Lower leg skin (tissue), 4 donors: ENCODE measurements at regions not wholly inside any gene's neighbourhood (a gene's known extent, or its start where the extent isn't known, plus 50 kb on each side); places are given as distances from the start of the nearest gene placed in this dataset.

Source experiments
- DNase-seq, 2 donors: peaks; one replicate each; pipeline ENCODE4 v3.0.0-alpha.2; 2019; ENCODE audit warnings: low spot score in 2 of 2
- H3K4me3 ChIP-seq: fragments of 200-600 bp; sonication (generic); 2 replicates; pipeline ENCODE4 v1.5.1; 2017; ENCODE audit warnings: mild to moderate bottlenecking, low read depth; ENCODE audit not compliant: poor library complexity, severe bottlenecking
- POLR2A ChIP-seq, 2 donors: fragments of 450-650 bp; IDR thresholded peaks; one replicate each; pipeline ENCODE4 v1.6.1; 2016 to 2017; ENCODE audit warnings: antibody characterized with exemption in 2 of 2, mild to moderate bottlenecking in 1 of 2, moderate library complexity in 1 of 2
- WGBS, 2 donors: methylation state at CpG; one replicate each; pipeline ENCODE4 v1.1.5; 2018; 5-methylcytosine and 5-hydroxymethylcytosine counted together
- intact Hi-C: fragments of 100-400 bp; cut with DNase I; formaldehyde crosslinking; loops from one replicate; pipeline ENCODE4 v1.15.0; 2023; ENCODE audit warnings: low total_unique reads
- TF ChIP-seq, protein P1 (sequence below), 3 donors: fragments of 450-650 bp; IDR thresholded peaks; one replicate each; pipeline ENCODE4 v1.5.1; 2016; ENCODE audit warnings: antibody characterized with exemption in 3 of 3, mild to moderate bottlenecking in 3 of 3, moderate library complexity in 2 of 3

DNA sequence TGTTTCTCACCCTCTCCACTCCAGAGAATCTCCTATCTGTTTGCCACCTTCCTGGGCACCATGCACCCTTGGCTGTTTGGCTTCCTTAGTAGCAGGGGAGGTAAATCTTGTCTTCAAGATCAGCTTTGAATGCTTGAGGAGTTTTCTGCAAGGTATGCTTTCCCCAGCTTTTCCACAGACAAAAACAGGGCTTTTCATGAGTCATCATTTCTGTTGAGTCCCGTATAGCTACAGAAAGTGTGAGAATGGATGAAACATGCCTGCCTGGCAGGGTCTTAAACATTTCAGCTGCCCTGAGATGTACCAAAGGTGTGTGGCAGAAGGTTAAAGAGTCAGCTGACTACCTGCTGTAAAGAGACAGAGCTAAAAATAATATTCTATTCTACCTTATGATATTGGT is 875.2 kb upstream of the EEF2KMT start:
- TF ChIP-seq, protein P1, sequence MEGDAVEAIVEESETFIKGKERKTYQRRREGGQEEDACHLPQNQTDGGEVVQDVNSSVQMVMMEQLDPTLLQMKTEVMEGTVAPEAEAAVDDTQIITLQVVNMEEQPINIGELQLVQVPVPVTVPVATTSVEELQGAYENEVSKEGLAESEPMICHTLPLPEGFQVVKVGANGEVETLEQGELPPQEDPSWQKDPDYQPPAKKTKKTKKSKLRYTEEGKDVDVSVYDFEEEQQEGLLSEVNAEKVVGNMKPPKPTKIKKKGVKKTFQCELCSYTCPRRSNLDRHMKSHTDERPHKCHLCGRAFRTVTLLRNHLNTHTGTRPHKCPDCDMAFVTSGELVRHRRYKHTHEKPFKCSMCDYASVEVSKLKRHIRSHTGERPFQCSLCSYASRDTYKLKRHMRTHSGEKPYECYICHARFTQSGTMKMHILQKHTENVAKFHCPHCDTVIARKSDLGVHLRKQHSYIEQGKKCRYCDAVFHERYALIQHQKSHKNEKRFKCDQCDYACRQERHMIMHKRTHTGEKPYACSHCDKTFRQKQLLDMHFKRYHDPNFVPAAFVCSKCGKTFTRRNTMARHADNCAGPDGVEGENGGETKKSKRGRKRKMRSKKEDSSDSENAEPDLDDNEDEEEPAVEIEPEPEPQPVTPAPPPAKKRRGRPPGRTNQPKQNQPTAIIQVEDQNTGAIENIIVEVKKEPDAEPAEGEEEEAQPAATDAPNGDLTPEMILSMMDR (IDR thresholded peaks at IDR 0.05) = no peak
- TF ChIP-seq POLR2A (IDR thresholded peaks at IDR 0.05) = no peak
- H3K4me3 ChIP-seq = no peak overlapping the region
- intact Hi-C loops = no loop called here
- 52 to 64% methylated on average over 1 of the region's 1 CpG for WGBS, 2 donors
- no peak for DNase-seq

DNA sequence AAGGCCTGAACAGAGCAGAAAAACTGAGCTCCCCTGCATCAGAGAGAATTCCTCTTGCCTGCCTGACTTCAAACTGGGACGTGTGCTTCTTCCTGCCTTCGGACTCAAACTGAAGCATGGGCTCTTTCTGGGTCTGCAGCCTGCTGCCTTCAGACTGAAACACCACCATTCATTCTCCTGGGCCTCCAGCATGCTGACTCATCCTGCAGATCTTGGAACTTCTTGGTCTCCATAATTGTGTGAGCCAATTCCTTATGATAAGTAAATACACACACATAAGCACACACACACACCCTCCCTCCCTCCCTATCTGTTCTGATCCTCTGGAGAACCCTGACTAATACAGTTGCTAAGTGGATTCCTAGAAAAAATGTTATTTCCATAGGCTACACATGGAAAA is 874.3 kb upstream of the EEF2KMT start:
- WGBS, 2 donors = 72 to 86% methylated on average over 2 of the region's 2 CpGs
- DNase-seq = no peak
- H3K4me3 ChIP-seq = no peak overlapping the region
- TF ChIP-seq, protein P1 (IDR thresholded peaks at IDR 0.05) = no peak
- TF ChIP-seq POLR2A (IDR thresholded peaks at IDR 0.05) = no peak
- intact Hi-C loops = no loop called here

DNA sequence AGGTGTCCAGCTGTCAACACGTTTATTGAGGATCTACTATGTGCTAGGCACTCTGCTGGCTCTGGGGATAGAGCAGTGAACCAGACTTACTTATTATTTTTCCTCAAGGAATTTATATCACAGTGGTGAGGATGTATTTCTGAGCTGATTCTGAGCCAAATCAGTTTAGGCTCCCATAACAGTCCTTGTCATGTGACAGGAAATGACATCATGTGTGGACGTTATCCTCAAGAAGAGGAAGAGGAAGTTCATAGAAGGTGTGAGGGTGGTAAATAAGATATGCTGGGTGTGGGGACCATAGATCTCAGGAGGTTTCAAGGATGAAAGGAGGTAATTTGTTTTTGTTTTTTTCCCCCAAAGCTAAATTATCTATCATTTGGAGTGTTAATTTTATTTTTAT is 873.5 kb upstream of the EEF2KMT start:
- TF ChIP-seq, protein P1 (IDR thresholded peaks at IDR 0.05) = no peak
- no peak for TF ChIP-seq POLR2A (IDR thresholded peaks at IDR 0.05)
- WGBS, 2 donors = 54% methylated on average over 2 of the region's 2 CpGs
- no peak for DNase-seq
- intact Hi-C loops = no loop called here
- no peak overlapping the region for H3K4me3 ChIP-seq

DNA sequence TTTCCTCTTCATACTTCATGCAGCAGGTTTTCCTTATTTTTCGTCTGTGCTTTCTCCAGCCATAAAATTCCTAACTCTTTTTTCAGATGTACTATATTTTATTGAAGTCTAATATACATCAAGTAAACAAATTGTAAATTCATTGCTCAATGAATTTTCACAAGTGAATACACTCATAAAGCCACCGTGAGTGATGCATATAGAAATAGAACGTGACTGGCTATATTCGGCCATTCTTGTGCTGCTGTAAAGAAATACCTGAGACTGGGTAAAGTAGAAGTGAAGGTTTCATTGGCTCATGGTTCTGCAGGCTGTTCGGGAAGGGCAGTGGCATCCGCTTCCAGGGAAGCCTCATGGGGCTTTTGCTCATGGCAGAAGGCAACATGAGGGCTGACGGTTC is 868.4 kb upstream of the EEF2KMT start:
- intact Hi-C loops = no loop called here
- no peak overlapping the region for H3K4me3 ChIP-seq
- 74 to 76% methylated on average over 7 of the region's 7 CpGs for WGBS, 2 donors
- no peak for DNase-seq
- TF ChIP-seq, protein P1 (IDR thresholded peaks at IDR 0.05) = no peak
- no peak for TF ChIP-seq POLR2A (IDR thresholded peaks at IDR 0.05)

DNA sequence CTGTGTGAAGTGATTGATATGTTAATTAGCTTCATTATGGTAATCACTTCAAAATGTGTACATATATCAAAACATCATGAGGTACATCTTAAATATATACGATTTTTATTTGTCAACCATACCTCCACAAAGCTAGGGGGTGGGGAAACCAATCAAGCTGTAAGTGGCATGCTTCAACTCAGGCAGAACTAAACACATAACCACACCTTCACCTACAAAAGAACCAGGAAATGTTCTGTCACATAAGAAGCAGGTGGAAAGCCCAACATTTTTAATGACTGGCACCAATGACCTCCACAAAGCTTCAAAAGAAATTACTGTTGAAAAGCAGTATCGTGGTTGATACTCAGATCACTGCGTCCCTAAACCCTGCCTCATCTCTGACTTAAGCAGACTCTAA is 867.7 kb upstream of the EEF2KMT start:
- 80 to 86% methylated on average over 3 of the region's 3 CpGs for WGBS, 2 donors
- TF ChIP-seq, protein P1 (IDR thresholded peaks at IDR 0.05) = no peak
- no peak for TF ChIP-seq POLR2A (IDR thresholded peaks at IDR 0.05)
- no peak overlapping the region for H3K4me3 ChIP-seq
- no peak for DNase-seq
- intact Hi-C loops = no loop called here

DNA sequence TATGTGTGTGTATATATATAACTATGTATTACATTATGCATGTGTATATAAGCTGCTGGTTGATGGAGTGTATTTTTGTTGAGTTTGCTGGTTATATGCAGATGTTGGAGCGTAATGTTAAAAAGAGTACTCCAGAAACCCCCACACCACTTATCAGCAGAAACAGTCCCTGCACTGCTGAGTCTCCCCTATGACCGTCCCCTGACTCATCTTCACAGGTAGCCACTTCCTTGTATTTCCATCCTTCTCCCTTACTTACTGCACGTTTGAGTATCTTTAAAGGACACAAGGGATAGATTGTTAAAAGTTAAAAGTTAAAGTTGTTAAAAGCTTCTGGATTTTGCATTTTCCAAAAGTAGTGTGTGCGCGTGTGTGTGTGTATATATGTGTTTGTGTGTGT is 853.9 kb upstream of the EEF2KMT start:
- no peak for TF ChIP-seq POLR2A (IDR thresholded peaks at IDR 0.05)
- TF ChIP-seq, protein P1 (IDR thresholded peaks at IDR 0.05) = no peak
- 84 to 90% methylated on average over 5 of the region's 5 CpGs for WGBS, 2 donors
- intact Hi-C loops = no loop called here
- no peak overlapping the region for H3K4me3 ChIP-seq
- DNase-seq = no peak
